ENCODE measurements at regions not wholly inside any gene's neighbourhood (a gene's known extent, or its start where the extent isn't known, plus 50 kb on each side); places are given as distances from the start of the nearest gene placed in this dataset.

DNA sequence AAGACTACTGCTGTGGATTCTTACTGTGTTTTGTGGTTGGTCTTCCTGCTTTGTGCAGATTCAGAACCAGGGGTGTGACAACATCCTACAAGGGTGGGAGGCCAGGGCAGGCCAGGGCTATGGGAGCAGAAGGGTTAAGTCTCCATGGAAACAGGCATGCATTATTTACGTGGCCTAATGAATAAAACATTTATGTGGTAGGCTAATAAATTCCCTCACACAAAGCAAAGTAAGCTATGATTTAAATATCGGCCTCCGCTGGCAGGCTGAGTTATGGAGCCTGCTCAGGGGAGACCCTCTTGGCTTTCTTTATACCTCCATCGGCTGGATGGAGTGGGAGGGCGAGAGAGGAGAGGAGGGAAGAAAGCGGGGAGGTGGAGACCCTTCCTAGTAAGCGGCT, 230.3 kb upstream of the MVB12B start:
- Histone ChIP-seq H2BK20ac (ENCODE audit: low read length) (no peak overlapping the region), H3K56ac (replicated peaks; ENCODE audit: insufficient read length, low read depth, low read length) (no peak overlapping the region), H4K20me1 (replicated peaks in 1 of 2; ENCODE audit: control insufficient read depth in 1 of 2, insufficient read depth in 2 of 2, low read length in 2 of 2) (no peaks in the 10 kb centered on the region), H4K8ac (ENCODE audit: extremely low read depth, insufficient read depth, low read length) (no peak overlapping the region), H3K4me1 (replicated peaks in 1 of 4; ENCODE audit: control insufficient read depth in 3 of 4, insufficient read depth in 4 of 4, low read length in 3 of 4) (no peaks in the 10 kb centered on the region), H2BK5ac (ENCODE audit: low read depth, low read length) (no peak overlapping the region), H3K27ac (ENCODE audit: low read depth, low read length) (no peak overlapping the region), H3K4me3 (ENCODE audit: extremely low read depth in 1 of 4, insufficient read depth in 2 of 4, low read depth in 3 of 4, low read length in 4 of 4) (no peak overlapping the region), H3K79me2 (ENCODE audit: control insufficient read depth in 1 of 2, insufficient read depth in 2 of 2, low read length in 2 of 2) (no peaks in the 10 kb centered on the region), H3K27me3 (replicated peaks in 1 of 4; ENCODE audit: control insufficient read depth in 3 of 4, extremely low read depth in 1 of 4, insufficient read depth in 3 of 4, low read length in 3 of 4) (no peaks in the 10 kb centered on the region; a peak in 1 of 7 replicates), H3K23ac (ENCODE audit: insufficient read length) (no peak overlapping the region), H3K4ac (replicated peaks; ENCODE audit: insufficient read length, low read depth, low read length) (no peak overlapping the region), H4K91ac (replicated peaks; ENCODE audit: insufficient read length, low read length) (no peak overlapping the region), H3K9me3 (ENCODE audit: insufficient read depth in 2 of 2, low read depth in 1 of 2, low read length in 1 of 2) (peaks cover 0 to 4% of the 10 kb centered on the region in 2 experiments; a peak in 2 of 4 replicates), H3K79me1 (ENCODE audit: low read depth, low read length) (no peaks in the 10 kb centered on the region), H4K5ac (ENCODE audit: insufficient read length, low read depth, low read length) (no peak overlapping the region), H2AFZ (ENCODE audit: low read length) (no peak overlapping the region), H2BK15ac (ENCODE audit: low read length) (no peak overlapping the region), H3K36me3 (ENCODE audit: control insufficient read depth in 2 of 4, insufficient read depth in 4 of 4, low read length in 3 of 4) (no peaks in the 10 kb centered on the region), H2BK120ac (replicated peaks; ENCODE audit: low read depth, low read length) (no peak overlapping the region), H3K18ac (ENCODE audit: extremely low read depth, low read length) (no peak overlapping the region), H3K23me2 (ENCODE audit: low read depth, low read length) (no peaks in the 10 kb centered on the region), H2BK12ac (ENCODE audit: low read depth, low read length) (no peak overlapping the region), H3K14ac (ENCODE audit: insufficient read length) (no peak overlapping the region), H3K9ac (replicated peaks in 1 of 4; ENCODE audit: extremely low read depth in 1 of 4, low read depth in 3 of 4, low read length in 3 of 4) (no peak overlapping the region), H2AK5ac (ENCODE audit: low read depth, low read length) (no peak overlapping the region), H3K4me2 (ENCODE audit: insufficient read depth in 1 of 2, low read depth in 2 of 2, low read length in 2 of 2) (no peak overlapping the region)
- DNase-seq (ENCODE audit: low read depth in 1 of 2, low spot score in 2 of 2): no peak
- CTCF ChIA-PET (ENCODE audit: partially characterized antibody): interaction anchor here (0.8 kb wide), 1 partner anchor 36 kb away, joined by 3 read pairs; no protein-coding TSS in a partner anchor
- FAIRE-seq: no peak
- POLR2A ChIA-PET (ENCODE audit: partially characterized antibody): no interaction called here
- WGBS, 2 experiments (ENCODE audit: extremely low coverage in 1 of 2, insufficient coverage in 1 of 2, insufficient read length in 1 of 2, insufficient replicate concordance in 2 of 2, low coverage in 1 of 2, low lambda C conversion rate in 2 of 2, missing lambda C conversion rate in 1 of 2): 87% methylated on average over 7 of the region's 7 CpGs; no CpG with 5 or more reads in 1 of the 2 experiments
- no peak for TF ChIP-seq ASH2L (IDR thresholded peaks at IDR 0.05; ENCODE audit: low read length)
- TF ChIP-seq GABPA (IDR thresholded peaks at IDR 0.05; ENCODE audit: borderline replicate concordance, insufficient read depth, low read length): no peak
